Hematopoietic multipotent progenitor cell treated with erythropoietin and hydrocortisone succinate and interleukin-3 and kit ligand, for 15 days (in vitro differentiated cells): ENCODE measurements at regions not wholly inside any gene's neighbourhood (a gene's known extent, or its start where the extent isn't known, plus 50 kb on each side); places are given as distances from the start of the nearest gene placed in this dataset.

Source experiments
- DNase-seq: peaks from one replicate; pipeline ENCODE4 v3.0.0-alpha.2; 2015; ENCODE audit warnings: low spot score

DNA sequence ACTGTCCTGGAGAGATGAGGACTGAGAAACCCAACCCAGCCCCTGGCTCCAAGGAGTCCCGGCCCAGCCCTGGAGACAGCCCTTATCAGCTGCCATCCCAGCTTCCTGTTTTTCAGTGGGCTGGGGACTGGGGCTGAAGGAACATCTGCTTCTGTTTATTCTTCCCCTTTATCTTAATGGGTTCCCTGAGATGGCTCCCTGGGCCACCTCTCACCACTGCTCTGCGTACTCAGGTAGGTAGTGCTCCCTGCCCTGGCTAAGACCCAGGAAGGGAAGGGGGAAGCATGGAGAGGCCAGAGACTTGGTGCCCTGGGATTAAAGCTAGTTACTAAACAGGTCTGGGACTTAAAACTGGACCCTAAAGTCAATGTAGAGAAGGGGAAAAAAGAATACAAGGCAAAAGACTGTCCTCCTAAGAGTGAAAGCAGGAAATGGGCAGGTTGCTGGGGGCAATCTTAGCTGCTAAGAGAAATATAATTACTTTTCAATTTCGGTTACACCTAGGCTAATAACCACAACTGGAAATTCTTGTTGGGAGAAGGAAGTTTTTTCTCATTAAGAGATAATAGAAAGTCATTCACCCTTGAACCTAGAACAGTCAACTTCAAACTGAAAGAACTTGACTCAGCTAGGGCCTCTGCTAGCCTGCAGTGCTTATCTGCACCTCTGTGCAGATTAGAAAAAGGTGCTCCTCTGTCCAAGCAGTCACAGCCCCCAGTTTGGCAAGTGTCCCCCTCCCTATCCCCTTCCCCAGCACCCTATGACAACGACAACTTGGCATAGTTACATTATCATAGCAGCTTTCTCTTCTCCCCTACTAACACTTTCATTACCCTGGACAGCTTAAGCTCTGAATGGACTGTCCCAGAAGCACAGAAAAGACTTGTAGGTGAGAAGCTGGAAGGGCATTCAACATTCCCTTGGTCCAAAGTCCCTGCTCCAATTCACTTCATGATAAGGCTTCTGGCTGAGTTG, 65.6 kb upstream of the KDM7A start:
- DNase-seq = peak; percentile 28

DNA sequence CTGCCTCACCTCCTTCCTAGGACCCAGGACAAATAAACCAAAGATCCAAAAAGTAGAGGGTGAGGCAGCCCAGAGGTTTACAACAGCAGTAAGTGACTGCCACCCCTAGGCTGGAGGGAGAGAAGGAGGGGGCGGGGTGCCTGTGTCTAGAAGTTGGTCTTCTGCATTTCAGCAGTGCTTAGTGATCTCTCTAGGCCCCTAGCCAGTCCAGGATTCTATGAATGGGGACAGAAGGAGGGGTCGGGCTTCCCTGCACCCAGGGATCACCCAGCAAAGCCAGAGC, 62.8 kb upstream of the KDM7A start:
- DNase-seq = no peak

DNA sequence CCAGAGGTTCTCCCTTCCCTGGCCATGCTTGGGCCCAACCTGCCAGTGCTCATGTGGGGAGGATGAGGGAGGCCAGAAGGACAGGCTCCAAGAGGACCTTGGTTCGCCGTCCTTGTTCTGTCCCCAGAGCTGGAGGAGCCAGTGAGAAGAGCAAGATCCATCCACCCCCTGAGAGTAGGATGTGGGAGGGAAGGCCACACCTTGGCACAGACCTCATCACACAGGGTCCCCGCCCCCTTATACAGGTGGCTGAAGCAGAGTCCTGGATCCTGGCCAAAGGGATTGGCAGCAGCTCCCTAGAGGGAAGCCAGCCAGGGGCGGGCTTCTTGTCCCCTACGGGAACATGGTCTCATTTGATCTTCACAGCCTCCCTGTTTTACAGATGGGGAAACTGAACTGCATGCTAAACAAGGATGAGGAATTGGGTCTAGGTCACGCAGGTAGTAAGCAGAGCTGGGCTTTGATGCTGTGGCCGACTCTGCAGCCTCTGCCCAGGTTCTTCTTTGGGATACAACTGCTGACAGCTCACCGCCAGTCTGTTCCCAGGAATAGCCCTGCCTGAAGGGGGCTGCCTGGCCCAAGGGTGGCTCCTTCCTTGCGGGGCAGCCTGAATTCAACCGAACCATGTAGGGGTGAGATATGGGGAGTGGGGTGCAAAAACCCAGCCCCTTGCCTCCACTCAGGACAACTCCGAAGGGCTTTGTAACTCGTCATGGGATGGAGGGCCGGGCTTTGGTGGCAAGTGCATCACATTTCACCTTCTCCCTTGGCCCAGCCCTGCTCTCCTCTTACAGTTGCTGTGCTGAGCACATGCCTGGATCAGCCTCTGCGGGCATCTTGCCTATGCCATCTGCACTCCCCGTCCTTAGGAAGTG, 62.2 kb upstream of the KDM7A start:
- DNase-seq = no peak

DNA sequence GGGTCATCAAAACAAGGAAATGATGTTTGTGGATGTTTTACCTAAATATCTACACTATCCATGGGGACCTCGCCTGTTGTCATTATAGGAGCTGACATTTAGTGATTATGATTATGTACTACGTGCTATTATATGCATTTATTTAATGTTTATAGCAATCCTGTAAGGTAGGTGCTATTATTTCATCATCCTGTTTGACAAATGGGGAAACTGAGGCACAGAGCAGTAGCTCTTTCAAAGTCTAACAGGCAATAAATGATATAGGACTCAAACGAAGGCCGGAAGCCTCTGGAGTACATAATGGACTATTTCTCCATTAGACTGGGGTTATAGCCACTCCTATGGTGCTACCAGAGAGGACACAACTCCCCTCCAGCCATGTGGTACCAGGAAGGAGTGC, 60.6 kb upstream of the KDM7A start:
- no peak for DNase-seq

DNA sequence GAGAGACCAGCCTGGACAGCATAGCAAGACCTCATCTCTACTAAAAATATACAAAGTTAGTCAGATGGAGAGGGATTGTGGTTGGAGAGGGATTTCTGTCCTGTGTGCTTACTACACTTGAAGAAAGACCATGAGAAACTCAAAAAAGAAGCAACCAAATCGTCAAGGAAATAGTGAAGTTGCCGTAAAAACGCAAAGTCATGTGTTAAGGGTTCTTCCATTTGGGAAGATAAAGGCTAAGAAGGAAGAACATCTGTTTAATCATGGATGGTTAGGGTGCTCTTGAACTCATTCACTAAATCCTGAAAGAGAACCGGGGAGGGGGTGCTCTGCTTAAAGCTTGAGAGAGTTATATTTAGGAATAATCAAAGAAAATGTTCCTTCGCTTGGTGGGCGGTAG, 59.8 kb upstream of the KDM7A start:
- no peak for DNase-seq

DNA sequence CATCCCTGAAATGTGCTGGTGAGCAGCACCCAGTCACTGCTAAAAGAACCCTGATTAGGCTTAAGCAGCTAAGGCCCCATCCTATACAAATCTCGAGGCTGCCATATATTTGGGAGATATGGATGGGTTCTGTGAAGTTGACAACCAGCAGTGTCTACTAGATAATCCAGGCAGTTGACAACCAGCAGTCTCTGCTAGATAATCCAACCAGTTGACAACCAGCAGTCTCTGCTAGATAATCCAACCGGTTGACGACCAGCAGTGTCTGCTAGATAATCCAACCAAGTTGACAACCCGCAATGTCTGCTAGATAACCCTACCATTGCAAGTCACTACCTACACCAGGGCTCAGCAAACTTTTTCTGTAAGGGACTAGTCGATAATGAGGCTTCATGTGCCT, 58.3 kb upstream of the KDM7A start:
- DNase-seq = peak; percentile 62

DNA sequence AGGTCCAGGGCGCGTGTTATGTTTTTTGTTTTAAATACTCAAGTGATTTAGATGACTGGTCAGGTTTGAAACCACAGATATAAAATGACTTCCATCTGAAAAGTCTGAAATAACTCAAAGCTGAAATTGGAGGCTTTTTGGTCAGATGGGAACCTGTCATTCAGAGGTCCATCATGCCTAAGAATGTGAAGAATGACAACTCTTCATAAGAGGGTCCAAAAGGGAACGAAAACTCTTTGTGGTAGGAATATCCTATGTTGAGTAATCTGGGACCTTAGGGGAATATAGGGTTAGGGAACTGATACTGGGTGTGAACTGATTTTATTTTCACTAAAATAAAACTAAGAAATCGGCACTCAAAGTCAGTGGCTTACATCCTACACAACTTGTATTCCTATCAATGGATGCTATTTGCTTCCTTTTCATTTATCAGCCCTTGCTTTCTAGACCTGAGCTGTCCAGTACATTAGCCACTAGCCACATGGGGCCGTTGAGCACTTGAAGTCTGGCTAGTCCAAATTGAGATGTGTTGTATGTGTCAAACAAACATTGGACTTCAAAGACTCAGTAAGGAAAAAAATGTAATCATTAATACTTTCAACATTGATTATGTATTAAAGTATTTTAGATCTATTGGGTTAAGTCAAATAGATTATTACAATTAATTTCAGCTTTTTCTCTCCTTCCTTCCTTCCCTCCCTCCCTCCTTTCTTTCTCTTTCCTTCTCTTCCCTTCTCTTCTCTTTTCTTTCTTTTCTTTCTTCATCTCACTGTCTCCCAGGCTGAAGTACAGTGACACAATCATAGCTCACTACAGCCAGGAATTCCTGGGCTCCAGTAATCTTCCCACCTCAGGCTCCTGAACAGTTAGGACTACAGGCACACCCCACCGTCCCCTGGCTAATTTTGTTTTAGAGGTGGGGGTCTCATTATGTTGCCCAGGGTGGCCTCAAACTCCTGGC, 56.5 kb upstream of the KDM7A start:
- no peak for DNase-seq

DNA sequence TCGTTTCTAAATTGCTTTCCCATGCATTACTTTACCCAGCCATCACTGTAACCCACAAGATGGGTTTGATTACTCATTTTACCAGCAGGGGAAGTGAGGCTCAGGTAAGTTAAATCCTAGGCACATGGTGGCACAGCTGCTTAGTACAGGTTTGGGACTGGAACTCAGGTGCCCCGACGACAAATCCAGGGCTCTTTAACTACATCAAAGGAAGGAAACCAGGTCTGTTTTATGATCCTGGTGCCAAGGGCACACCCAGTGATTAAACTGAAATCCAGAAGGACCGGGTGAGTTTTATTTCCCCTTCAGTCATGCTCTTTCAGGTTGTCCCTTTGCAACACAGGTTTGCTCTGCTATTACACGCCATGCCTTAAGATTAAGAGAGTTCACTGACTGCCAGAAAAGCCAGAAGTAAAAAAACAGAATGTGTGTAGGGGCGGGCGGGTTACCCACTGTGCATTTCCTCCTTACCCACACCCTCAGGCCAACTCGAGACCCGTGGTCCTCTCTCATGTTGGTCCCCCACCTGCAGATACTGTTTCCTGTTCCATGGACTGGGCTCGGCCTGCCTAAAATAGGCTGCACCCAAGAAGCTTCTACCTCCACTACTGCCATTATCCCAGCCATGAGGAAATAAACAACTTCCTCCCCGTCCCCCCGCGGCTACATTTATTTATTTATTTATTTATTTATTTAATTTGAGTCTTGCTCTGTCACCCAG, 55.1 kb upstream of the KDM7A start:
- DNase-seq = peak; percentile 22

DNA sequence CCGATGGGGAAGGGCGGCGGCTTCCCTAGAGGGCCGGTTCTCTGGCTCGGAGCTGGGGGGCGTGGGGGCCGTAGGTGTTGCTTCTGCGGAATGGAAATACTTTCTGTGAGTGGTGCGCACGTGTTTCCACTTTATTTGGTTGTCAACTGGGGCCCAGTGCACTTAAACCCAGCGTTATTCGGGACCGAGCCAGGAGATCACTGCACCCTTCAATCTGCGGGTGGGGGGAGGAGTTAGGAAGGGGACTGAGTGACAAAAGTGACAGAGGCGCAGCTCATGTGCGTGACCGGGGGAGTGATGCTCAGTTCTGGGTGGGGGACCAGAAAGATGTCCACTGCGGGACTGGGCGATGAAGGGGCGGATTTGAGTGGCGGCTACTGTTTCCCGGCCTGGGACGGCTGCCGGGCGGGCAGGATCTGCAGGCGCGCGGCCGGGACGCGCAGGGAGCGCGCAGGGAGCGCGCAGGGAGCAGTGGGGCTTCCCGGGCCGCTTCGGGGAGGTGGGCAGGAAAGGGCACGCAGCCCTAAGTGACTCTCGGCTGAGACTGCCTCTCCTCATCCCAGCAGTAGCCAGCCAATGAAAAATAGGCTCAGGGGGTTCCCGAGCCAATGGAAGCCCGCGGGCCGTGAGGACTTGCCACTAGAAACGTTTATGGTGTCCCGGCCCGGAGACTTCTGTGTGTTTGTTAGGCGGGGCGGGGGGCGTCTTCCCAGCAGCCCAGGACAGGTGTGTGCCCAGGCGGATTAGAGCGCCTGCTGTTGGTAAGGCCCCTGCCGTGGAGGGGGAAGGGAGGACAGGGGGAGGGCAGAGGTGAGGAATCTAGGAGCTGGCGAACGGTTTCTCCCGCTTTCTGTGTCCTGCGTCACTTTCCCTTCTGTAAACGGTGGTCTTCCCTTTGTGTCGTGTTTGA, 54.3 kb upstream of the KDM7A start:
- DNase-seq = peak; percentile 22

DNA sequence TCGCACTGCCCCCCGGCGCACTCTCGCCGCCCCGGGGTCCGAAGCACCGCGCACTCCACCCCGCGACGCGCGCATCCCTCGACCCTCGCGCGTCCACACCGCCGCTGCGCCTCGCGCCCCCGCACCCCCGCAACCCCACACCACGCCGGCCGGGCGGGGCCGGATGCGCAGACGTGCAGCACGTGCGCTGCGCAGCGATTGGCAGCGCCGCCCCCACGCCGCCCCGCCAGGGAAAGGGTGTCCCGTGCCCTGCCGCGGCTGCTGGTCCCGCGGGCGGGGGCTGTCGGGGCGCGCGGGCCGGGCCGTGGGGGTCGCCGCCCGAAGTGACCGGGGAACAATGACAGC, 53.7 kb upstream of the KDM7A start:
- DNase-seq = peak; percentile 36

DNA sequence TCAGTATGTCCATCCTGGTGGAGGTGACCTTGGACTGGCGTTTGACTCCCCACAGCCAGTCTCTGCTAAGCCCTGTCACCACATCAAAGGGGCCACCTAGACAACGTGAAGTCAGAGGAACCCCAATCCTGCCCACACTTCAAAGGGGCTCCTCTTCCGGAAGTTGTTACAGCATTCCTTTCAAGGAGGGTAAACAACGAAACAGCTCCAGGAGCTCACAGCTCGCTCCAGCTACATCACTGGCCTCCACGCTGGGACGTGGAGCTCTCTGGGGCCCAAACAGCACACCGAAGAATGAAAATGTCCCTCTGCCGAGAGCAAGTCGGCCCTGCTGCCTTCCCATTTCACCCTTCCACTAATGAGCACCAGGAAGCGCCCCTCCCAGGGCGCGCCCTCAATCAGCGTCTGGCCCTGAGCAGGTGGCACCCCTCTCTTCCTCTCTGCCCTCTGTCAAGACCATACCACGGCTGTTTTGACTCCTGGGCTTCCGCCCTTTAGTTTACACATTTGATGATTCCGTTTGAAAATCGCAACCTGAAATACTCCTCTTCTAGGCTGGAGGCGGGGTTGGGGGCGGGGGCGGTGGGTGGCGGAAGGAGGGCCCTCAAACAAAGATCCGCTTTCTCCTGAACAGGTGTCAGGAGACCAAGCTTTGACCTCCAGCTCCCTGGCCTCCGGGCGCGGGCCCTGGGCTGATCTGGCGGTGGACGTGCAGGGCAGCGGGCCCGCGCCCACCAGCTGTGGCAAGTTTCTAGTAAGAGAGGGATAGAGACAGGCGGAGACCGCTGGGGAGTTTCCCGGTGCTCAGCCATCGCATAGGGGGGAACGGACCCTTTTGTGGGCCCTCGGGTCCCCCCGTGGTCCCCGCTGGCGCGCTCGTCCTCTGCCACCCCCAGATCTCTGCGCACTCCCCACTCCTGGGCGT, 53.1 kb upstream of the KDM7A start:
- DNase-seq = peak; percentile 25

DNA sequence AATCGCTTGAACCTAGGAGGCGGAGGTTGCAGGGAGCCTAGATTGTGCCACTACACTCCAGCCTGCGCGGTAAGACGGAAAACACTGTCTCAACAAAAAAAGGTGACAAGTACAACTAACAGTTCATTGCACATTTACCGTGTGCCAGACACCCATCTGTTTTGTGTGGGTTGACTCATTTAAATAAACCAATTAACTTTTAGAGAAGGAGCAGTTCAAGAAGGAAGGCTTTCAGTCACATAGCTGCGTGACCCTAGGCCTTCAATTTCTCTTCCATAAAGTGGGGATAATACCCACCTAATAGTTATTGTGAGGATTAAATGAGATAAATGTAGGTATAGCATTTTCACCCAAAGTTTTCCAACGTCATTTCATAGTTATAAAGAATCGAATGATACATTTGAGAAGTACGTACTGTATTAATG, 52.3 kb upstream of the KDM7A start:
- no peak for DNase-seq
